ENCODE measurements at regions not wholly inside any gene's neighbourhood (a gene's known extent, or its start where the extent isn't known, plus 50 kb on each side); places are given as distances from the start of the nearest gene placed in this dataset.
"Not testable (repeated sequence)": the region's sequence is repeated elsewhere in the genome, so short reads cannot be mapped to it uniquely, and the experiment has no call there.

- H3K79me2 ChIP-seq (ENCODE audit: insufficient read depth, low read length); CTCF ChIA-PET (ENCODE audit: low intra/inter-chr PET ratio, low total read pairs); ATAC-seq; FAIRE-seq; H3K4me1 ChIP-seq (ENCODE audit: insufficient read depth, low read length); intact Hi-C loops (cut with micrococcal nuclease; ENCODE audit: unreplicated experiment); H3K9me3 ChIP-seq (ENCODE audit: low read length); BruUV-seq (replicated peaks); H3K4me3 ChIP-seq (replicated peaks in 1 of 3; ENCODE audit: insufficient read depth in 1 of 3, low read depth in 2 of 3, low read length in 3 of 3); H3K27me3 ChIP-seq (ENCODE audit: control insufficient read depth in 1 of 2, insufficient read depth in 2 of 2, low read length in 2 of 2); H4K20me1 ChIP-seq (ENCODE audit: insufficient read depth, low read length); POLR2A ChIA-PET; H3K9ac ChIP-seq (ENCODE audit: insufficient read depth, low read depth, low read length); H3K36me3 ChIP-seq (replicated peaks in 1 of 2; ENCODE audit: control insufficient read depth in 1 of 2, insufficient read depth in 2 of 2, low read length in 2 of 2); H3K27ac ChIP-seq (ENCODE audit: extremely low read length, insufficient read depth, low read length); H3K4me2 ChIP-seq (ENCODE audit: low read depth, low read length); in situ Hi-C loops (cut with HindIII; ENCODE audit: extremely low pct_ligation_motif_present, low pct_unique_long_range_greater_than_20kb); H2AFZ ChIP-seq (ENCODE audit: low read length); DNase-seq (ENCODE audit: low spot score): not testable (repeated sequence)
- 39% methylated on average over 5 of the region's 5 CpGs for WGBS (ENCODE audit: low lambda C conversion rate)
These were observed 55.3 kb downstream of the BBS10 start for GRCh38 chr12:76292891-76293290.

- H4K20me1 ChIP-seq (ENCODE audit: insufficient read depth, low read length); H3K9me3 ChIP-seq (ENCODE audit: low read length); ATAC-seq; H3K36me3 ChIP-seq (replicated peaks in 1 of 2; ENCODE audit: control insufficient read depth in 1 of 2, insufficient read depth in 2 of 2, low read length in 2 of 2); H3K4me3 ChIP-seq (replicated peaks in 1 of 3; ENCODE audit: insufficient read depth in 1 of 3, low read depth in 2 of 3, low read length in 3 of 3); BruUV-seq (replicated peaks); H3K27me3 ChIP-seq (ENCODE audit: control insufficient read depth in 1 of 2, insufficient read depth in 2 of 2, low read length in 2 of 2); POLR2A ChIA-PET; in situ Hi-C loops (cut with HindIII; ENCODE audit: extremely low pct_ligation_motif_present, low pct_unique_long_range_greater_than_20kb); H3K4me1 ChIP-seq (ENCODE audit: insufficient read depth, low read length); intact Hi-C loops (cut with micrococcal nuclease; ENCODE audit: unreplicated experiment); FAIRE-seq; H3K9ac ChIP-seq (ENCODE audit: insufficient read depth, low read depth, low read length); DNase-seq (ENCODE audit: low spot score); CTCF ChIA-PET (ENCODE audit: low intra/inter-chr PET ratio, low total read pairs); H3K79me2 ChIP-seq (ENCODE audit: insufficient read depth, low read length); H2AFZ ChIP-seq (ENCODE audit: low read length); H3K27ac ChIP-seq (ENCODE audit: extremely low read length, insufficient read depth, low read length); H3K4me2 ChIP-seq (ENCODE audit: low read depth, low read length): not testable (repeated sequence)
- WGBS (ENCODE audit: low lambda C conversion rate) = 11% methylated on average over 8 of the region's 8 CpGs
These were observed 55.9 kb downstream of the BBS10 start for GRCh38 chr12:76292305-76292704.

- no peaks in the 10 kb centered on the region for H4K20me1 ChIP-seq (ENCODE audit: insufficient read depth, low read length)
- H3K27me3 ChIP-seq (ENCODE audit: control insufficient read depth in 1 of 2, insufficient read depth in 2 of 2, low read length in 2 of 2) = no peaks in the 10 kb centered on the region; a peak in 2 of 5 replicates
- ATAC-seq (no peak), DNase-seq (ENCODE audit: low spot score) (no peak), FAIRE-seq (no peak)
- in situ Hi-C loops (cut with HindIII; ENCODE audit: extremely low pct_ligation_motif_present, low pct_unique_long_range_greater_than_20kb) (no loop called here), intact Hi-C loops (cut with micrococcal nuclease; ENCODE audit: unreplicated experiment) (no loop called here)
- H3K4me2 ChIP-seq (ENCODE audit: low read depth, low read length) = no peak overlapping the region
- H3K9me3 ChIP-seq (ENCODE audit: low read length) = no peaks in the 10 kb centered on the region
- CTCF ChIA-PET (ENCODE audit: low intra/inter-chr PET ratio, low total read pairs) = no interaction called here
- POLR2A ChIA-PET = no interaction called here
- H3K4me3 ChIP-seq (replicated peaks in 1 of 3; ENCODE audit: insufficient read depth in 1 of 3, low read depth in 2 of 3, low read length in 3 of 3) = no peak overlapping the region
- 6% methylated on average over 3 of the region's 3 CpGs for WGBS (ENCODE audit: low lambda C conversion rate)
- H2AFZ ChIP-seq (ENCODE audit: low read length) = no peak overlapping the region
- no peaks in the 10 kb centered on the region for H3K79me2 ChIP-seq (ENCODE audit: insufficient read depth, low read length)
- H3K4me1 ChIP-seq (ENCODE audit: insufficient read depth, low read length) = no peaks in the 10 kb centered on the region
- no peak overlapping the region for H3K27ac ChIP-seq (ENCODE audit: extremely low read length, insufficient read depth, low read length)
- BruUV-seq (replicated peaks) = no TSS peak
- no peak overlapping the region for H3K9ac ChIP-seq (ENCODE audit: insufficient read depth, low read depth, low read length)
- no peaks in the 10 kb centered on the region for H3K36me3 ChIP-seq (replicated peaks in 1 of 2; ENCODE audit: control insufficient read depth in 1 of 2, insufficient read depth in 2 of 2, low read length in 2 of 2)
- TF ChIP-seq HNRNPK (IDR thresholded peaks at IDR 0.05; ENCODE audit: low read depth, low read length, poor library complexity, severe bottlenecking) = no peak
- no peak for TF ChIP-seq GPBP1L1 (CRISPR knock-in tag; IDR thresholded peaks at IDR 0.05)
- TF ChIP-seq FOXO4 (CRISPR knock-in tag; conservative IDR thresholded peaks at IDR 0.05) = no peak
- no peak for TF ChIP-seq CCAR2 (optimal IDR thresholded peaks at IDR 0.05; ENCODE audit: low read depth, low read length)
- TF ChIP-seq NFRKB (IDR thresholded peaks at IDR 0.05) = no peak
- no peak for TF ChIP-seq PRMT3 (CRISPR knock-in tag; IDR thresholded peaks at IDR 0.05; ENCODE audit: borderline replicate concordance, low read depth)
- TF ChIP-seq ZNF382 (CRISPR knock-in tag; IDR thresholded peaks at IDR 0.05; ENCODE audit: borderline replicate concordance) = no peak
- no peak for TF ChIP-seq ZNF30 (CRISPR knock-in tag; IDR thresholded peaks at IDR 0.05)
These were observed 57.0 kb downstream of the BBS10 start for GRCh38 chr12:76290963-76291859.
